Kidney (tissue), 13 donors: ENCODE measurements at regions not wholly inside any gene's neighbourhood (a gene's known extent, or its start where the extent isn't known, plus 50 kb on each side); places are given as distances from the start of the nearest gene placed in this dataset.

Experiments
- DNase-seq, 5 donors: peaks; one replicate each; pipeline ENCODE4 v3.0.0-alpha.2; 2013 to 2020
- FAIRE-seq: peaks from 2 replicates; lab custom pipeline; 2012; peaks lifted over from hg19 to GRCh38; lab: Jason Lieb, UNC
- H3K27ac ChIP-seq, 2 donors: one replicate each; pipeline ENCODE4 v1.7.0; 2013; ENCODE audit warnings: low read depth in 2 of 2, low read length in 2 of 2, inconsistent platforms in 1 of 2
- H3K27me3 ChIP-seq: one replicate; pipeline ENCODE4 v1.7.1; 2013; ENCODE audit warnings: low read length, inconsistent platforms; ENCODE audit not compliant: control insufficient read depth, insufficient read depth
- H3K36me3 ChIP-seq, 3 donors: one replicate each; pipeline versions ENCODE4 v1.7.0 to v1.7.1; 2013; ENCODE audit warnings: low read length in 3 of 3, control low read depth in 1 of 3, inconsistent platforms in 1 of 3; ENCODE audit not compliant: insufficient read depth in 3 of 3, control insufficient read depth in 2 of 3
- H3K4me1 ChIP-seq, 3 donors: one replicate each; pipeline versions ENCODE4 v1.7.0 to v1.7.1; 2013; ENCODE audit warnings: low read length in 3 of 3, inconsistent platforms in 1 of 3, low read depth in 1 of 3; ENCODE audit not compliant: control insufficient read depth in 2 of 3, insufficient read depth in 2 of 3
- H3K4me3 ChIP-seq, 3 donors: one replicate each; pipeline versions ENCODE4 v1.7.0 to v1.8.1; 2013; ENCODE audit warnings: low read length in 3 of 3, control low read depth in 1 of 3, inconsistent platforms in 1 of 3
- H3K9ac ChIP-seq, 3 donors: one replicate each; pipeline versions ENCODE4 v1.7.0 to v1.7.1; 2013; ENCODE audit warnings: low read length in 3 of 3, control low read depth in 1 of 3, inconsistent platforms in 1 of 3
- H3K9me3 ChIP-seq, 3 donors: one replicate each; pipeline versions ENCODE4 v1.7.0 to v1.7.1; 2013; ENCODE audit warnings: low read length in 3 of 3, control low read depth in 1 of 3, inconsistent platforms in 1 of 3; ENCODE audit not compliant: control insufficient read depth in 2 of 3, insufficient read depth in 1 of 3
- CTCF ChIP-seq: IDR thresholded peaks from 3 replicates; pipeline ENCODE4 v1.5.1; 2012; ENCODE audit warnings: mild to moderate bottlenecking, moderate library complexity, borderline replicate concordance; ENCODE audit not compliant: insufficient read depth; ENCODE audit errors: extremely low read depth
- intact Hi-C: fragments of 100-400 bp; cut with DNase I; formaldehyde crosslinking; loops from one replicate; pipeline ENCODE4 v1.11.1; 2022
- donor health status: control.
- donor health status: control.
- donor health status: control.
- donor health status: control.
- donor health status: control.
- donor health status: DM: yes; HTN: yes; CAD: no.
- donor health status: Normal renal cell carcinoma (clear cell type).

- no peak for FAIRE-seq
- intact Hi-C loops: no loop called here
Measured at GRCh38 chr6:170183521-170183920, 107.4 kb downstream of the DLL1 start.

GRCh38 chr6:170182781-170183120 is 108.1 kb downstream of the DLL1 start:
- DNase-seq (no peak), FAIRE-seq (no peak)
- H3K27me3 ChIP-seq: no peaks in the 10 kb centered on the region
- TF ChIP-seq CTCF: no peak
- no peak overlapping the region for H3K4me3 ChIP-seq
- no peak overlapping the region for H3K27ac ChIP-seq
- H3K4me1 ChIP-seq: no peaks in the 10 kb centered on the region
- no peak overlapping the region for H3K9ac ChIP-seq
- intact Hi-C loops: no loop called here
- no peaks in the 10 kb centered on the region for H3K9me3 ChIP-seq
- no peaks in the 10 kb centered on the region for H3K36me3 ChIP-seq

More at GRCh38 chr6:170183521-170183920, 107.4 kb downstream of the DLL1 start:
- Histone ChIP-seq H3K36me3 (no peaks in the 10 kb centered on the region), H3K27me3 (no peaks in the 10 kb centered on the region), H3K27ac (no peak overlapping the region), H3K9ac (no peak overlapping the region), H3K4me3 (no peak overlapping the region), H3K9me3 (no peaks in the 10 kb centered on the region), H3K4me1 (no peaks in the 10 kb centered on the region)
- TF ChIP-seq CTCF: no peak
- DNase-seq: no peak

GRCh38 chr6:170182093-170182780 is 108.6 kb downstream of the DLL1 start:
- H3K9ac ChIP-seq: no peak overlapping the region
- no peaks in the 10 kb centered on the region for H3K4me1 ChIP-seq
- no peaks in the 10 kb centered on the region for H3K27me3 ChIP-seq
- no peak overlapping the region for H3K4me3 ChIP-seq
- no peaks in the 10 kb centered on the region for H3K36me3 ChIP-seq
- DNase-seq (no peak), FAIRE-seq (no peak)
- TF ChIP-seq CTCF: no peak
- no peak overlapping the region for H3K27ac ChIP-seq
- intact Hi-C loops: no loop called here
- no peaks in the 10 kb centered on the region for H3K9me3 ChIP-seq

GRCh38 chr6:170181338-170181690 is 109.6 kb downstream of the DLL1 start:
- Histone ChIP-seq H3K4me3 (no peak overlapping the region), H3K4me1 (no peaks in the 10 kb centered on the region), H3K9me3 (no peaks in the 10 kb centered on the region), H3K27ac (no peak overlapping the region), H3K36me3 (no peaks in the 10 kb centered on the region), H3K9ac (no peak overlapping the region), H3K27me3 (no peaks in the 10 kb centered on the region)
- no peak for DNase-seq
- intact Hi-C loops: no loop called here
- no peak for FAIRE-seq
- no peak for TF ChIP-seq CTCF
